WTC11 (cell line): ENCODE measurements at regions not wholly inside any gene's neighbourhood (a gene's known extent, or its start where the extent isn't known, plus 50 kb on each side); places are given as distances from the start of the nearest gene placed in this dataset.

ENCODE experiments used
- CDX4 ChIP-seq: fragments of 250-450 bp; sonication (Bioruptor Pico); IDR thresholded peaks from 2 replicates; pipeline ENCODE4 v1.9.0; 2021; ENCODE audit warnings: moderate library complexity, mild to moderate bottlenecking, inconsistent platforms, borderline replicate concordance
- CTCF ChIP-seq: fragments of 200-600 bp; IDR thresholded peaks from 2 replicates; pipeline ENCODE4 v1.8.0; 2022; ENCODE audit warnings: antibody characterized with exemption

DNA sequence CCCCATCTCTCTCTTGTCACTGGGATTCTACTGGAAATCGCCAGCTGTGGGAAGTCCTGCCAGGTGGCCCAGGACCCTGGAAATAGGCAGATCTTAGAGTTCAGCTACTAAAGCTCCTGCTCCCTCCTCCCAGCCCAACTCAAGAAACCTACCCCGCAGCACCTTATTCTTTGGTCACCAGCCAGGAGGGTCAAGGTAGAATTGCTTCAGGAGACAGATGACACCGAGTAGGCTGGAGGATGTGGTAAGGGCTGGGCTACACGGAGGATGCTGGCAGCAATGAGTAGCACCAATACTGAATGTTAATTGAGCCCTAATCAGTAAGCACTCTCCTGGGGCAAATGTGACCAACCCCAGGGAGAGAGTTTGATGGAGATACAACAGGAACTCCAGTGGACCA lies 119.7 kb upstream of the VASH1 start:
- no peak for TF ChIP-seq CTCF
- no peak for TF ChIP-seq CDX4 (CRISPR knock-in tag)
